AG04450 (cell line): ENCODE measurements at regions not wholly inside any gene's neighbourhood (a gene's known extent, or its start where the extent isn't known, plus 50 kb on each side); places are given as distances from the start of the nearest gene placed in this dataset.

Source experiments
- CTCF ChIA-PET: fragments of 300-600, 350-600 bp; formaldehyde crosslinking; extraction: SDS; loops from one replicate; lab custom pipeline; 2022; ENCODE audit warnings: antibody characterized with exemption, inconsistent platforms; lab: Charles Lee
- POLR2A ChIA-PET: fragments of 350-600 bp; formaldehyde crosslinking; extraction: SDS; loops from one replicate; lab custom pipeline; 2021; ENCODE audit warnings: antibody characterized with exemption, inconsistent platforms; lab: Yijun Ruan, JAX
- DNase-seq: peaks from one replicate; pipeline ENCODE4 v3.0.0-alpha.2; 2011; ENCODE audit warnings: low read depth, low spot score
- H3K27ac ChIP-seq: one replicate; pipeline ENCODE4 v1.5.1; 2012; ENCODE audit warnings: low read depth, low read length, control low read depth
- H3K27me3 ChIP-seq: one replicate; pipeline ENCODE4 v1.6.0; 2012; ENCODE audit warnings: low read length; ENCODE audit not compliant: control insufficient read depth, insufficient read depth
- H3K4me3 ChIP-seq: 2 replicates; pipeline ENCODE4 v1.5.1; 2011; ENCODE audit warnings: mild to moderate bottlenecking, low read depth, low read length, control low read depth
- H3K9me3 ChIP-seq: 2 replicates; pipeline ENCODE4 v1.5.1; 2012; ENCODE audit warnings: low read length; ENCODE audit not compliant: control insufficient read depth, insufficient read depth
- TF ChIP-seq, protein P1 (sequence below): IDR thresholded peaks from 2 replicates; pipeline ENCODE4 v1.5.1; 2011; ENCODE audit warnings: low read depth, low read length, control low read depth, inconsistent platforms

DNA sequence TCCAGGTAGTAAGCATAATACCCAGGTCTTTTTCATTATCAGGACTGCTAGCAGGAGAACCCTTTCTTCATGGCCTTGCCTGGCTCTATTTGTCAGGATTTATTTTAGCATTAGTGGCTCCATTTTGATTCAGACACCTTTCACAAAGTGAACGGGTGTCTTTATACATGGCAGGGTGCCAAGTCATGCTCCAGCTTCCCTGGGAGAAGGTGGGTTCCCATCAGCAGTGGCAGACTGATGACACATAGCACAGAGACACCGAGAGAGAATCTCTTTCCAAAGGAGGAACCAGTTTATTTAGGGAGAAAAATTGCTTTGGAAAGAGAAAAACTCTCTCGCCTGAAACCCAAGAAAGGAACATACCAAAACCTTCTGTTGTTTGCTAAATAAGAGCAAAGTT lies 135.3 kb upstream of the TMTC4 start:
- POLR2A ChIA-PET: no interaction called here
- no peaks in the 10 kb centered on the region for H3K27me3 ChIP-seq

GRCh38 chr13:100809129-100809390 lies 134.5 kb upstream of the TMTC4 start:
- TF ChIP-seq, protein P1, sequence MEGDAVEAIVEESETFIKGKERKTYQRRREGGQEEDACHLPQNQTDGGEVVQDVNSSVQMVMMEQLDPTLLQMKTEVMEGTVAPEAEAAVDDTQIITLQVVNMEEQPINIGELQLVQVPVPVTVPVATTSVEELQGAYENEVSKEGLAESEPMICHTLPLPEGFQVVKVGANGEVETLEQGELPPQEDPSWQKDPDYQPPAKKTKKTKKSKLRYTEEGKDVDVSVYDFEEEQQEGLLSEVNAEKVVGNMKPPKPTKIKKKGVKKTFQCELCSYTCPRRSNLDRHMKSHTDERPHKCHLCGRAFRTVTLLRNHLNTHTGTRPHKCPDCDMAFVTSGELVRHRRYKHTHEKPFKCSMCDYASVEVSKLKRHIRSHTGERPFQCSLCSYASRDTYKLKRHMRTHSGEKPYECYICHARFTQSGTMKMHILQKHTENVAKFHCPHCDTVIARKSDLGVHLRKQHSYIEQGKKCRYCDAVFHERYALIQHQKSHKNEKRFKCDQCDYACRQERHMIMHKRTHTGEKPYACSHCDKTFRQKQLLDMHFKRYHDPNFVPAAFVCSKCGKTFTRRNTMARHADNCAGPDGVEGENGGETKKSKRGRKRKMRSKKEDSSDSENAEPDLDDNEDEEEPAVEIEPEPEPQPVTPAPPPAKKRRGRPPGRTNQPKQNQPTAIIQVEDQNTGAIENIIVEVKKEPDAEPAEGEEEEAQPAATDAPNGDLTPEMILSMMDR: no peak
- Histone ChIP-seq H3K9me3 (no peaks in the 10 kb centered on the region), H3K27me3 (peaks cover 2% of the 10 kb centered on the region), H3K27ac (no peak overlapping the region), H3K4me3 (no peak overlapping the region)
- no peak for DNase-seq
- POLR2A ChIA-PET: no interaction called here
- CTCF ChIA-PET: no interaction called here

More for the DNA sequence above, 135.3 kb upstream of the TMTC4 start:
- TF ChIP-seq, protein P1: no peak
- DNase-seq: no peak
- Histone ChIP-seq H3K27ac (no peak overlapping the region), H3K4me3 (no peak overlapping the region), H3K9me3 (no peaks in the 10 kb centered on the region)
- CTCF ChIA-PET: no interaction called here

GRCh38 chr13:100808330-100809128 lies 133.9 kb upstream of the TMTC4 start:
- CTCF ChIA-PET: interaction anchor here (0.9 kb wide), 1 partner anchor 134 kb away, joined by 6 read pairs; the partner anchor contains the start of gene TMTC4
- TF ChIP-seq, protein P1: no peak
- no peak for DNase-seq

GRCh38 chr13:100803091-100803490 lies 128.5 kb upstream of the TMTC4 start:
- POLR2A ChIA-PET: no interaction called here
- Histone ChIP-seq H3K9me3 (no peaks in the 10 kb centered on the region), H3K27me3 (peaks cover 2% of the 10 kb centered on the region), H3K4me3 (no peak overlapping the region), H3K27ac (no peak overlapping the region)
- CTCF ChIA-PET: no interaction called here
- TF ChIP-seq, protein P1: no peak
- DNase-seq: no peak

More at GRCh38 chr13:100808330-100809128, 133.9 kb upstream of the TMTC4 start:
- no peak overlapping the region for H3K27ac ChIP-seq
- POLR2A ChIA-PET: no interaction called here
- no peak overlapping the region for H3K4me3 ChIP-seq
- H3K27me3 ChIP-seq: peaks cover 2% of the 10 kb centered on the region
- no peaks in the 10 kb centered on the region for H3K9me3 ChIP-seq

DNA sequence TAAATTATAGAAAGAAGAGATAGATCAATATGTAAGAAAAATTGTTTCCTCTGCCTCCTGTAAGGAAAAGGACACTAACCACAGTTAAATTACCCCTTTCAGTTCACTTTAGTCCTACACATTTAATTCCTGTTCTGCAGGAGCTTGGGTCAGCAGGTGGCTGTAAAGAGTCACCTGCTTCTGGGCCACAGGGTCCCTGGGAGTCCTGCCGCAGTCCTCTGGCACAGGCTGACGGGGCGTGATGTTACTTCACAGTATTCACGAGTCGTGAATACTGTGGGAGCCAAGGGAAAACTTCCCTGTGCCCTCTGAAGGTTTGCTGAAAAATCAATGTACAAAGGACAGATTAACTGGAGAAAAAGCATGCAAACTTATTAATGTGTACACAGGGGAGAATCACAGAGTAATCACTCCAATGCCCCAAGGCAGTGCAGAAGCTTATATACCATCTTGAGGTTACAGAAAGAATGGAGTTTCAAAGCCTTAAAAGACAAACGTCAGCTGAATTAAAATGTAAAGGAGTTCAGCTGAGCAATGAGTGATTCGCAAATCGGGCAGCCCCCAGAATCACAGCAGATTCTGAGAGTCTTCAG lies 125.8 kb upstream of the TMTC4 start:
- peaks cover 4% of the 10 kb centered on the region; the same call in 1 of the 2 replicates for H3K9me3 ChIP-seq
- ChIA-PET POLR2A (no interaction called here), CTCF (no interaction called here)
- TF ChIP-seq, protein P1: no peak
- H3K27ac ChIP-seq: no peak overlapping the region
- no peak overlapping the region for H3K4me3 ChIP-seq
- peaks cover 2% of the 10 kb centered on the region for H3K27me3 ChIP-seq
- DNase-seq: no peak
